Astrocyte of the spinal cord (primary cell): ENCODE measurements at regions not wholly inside any gene's neighbourhood (a gene's known extent, or its start where the extent isn't known, plus 50 kb on each side); places are given as distances from the start of the nearest gene placed in this dataset.

ENCODE experiments used
- DNase-seq: peaks from one replicate; pipeline ENCODE4 v3.0.0; 2011; ENCODE audit warnings: low read depth, low spot score
- H3K4me3 ChIP-seq: 2 replicates; pipeline ENCODE4 v1.5.1; 2011; ENCODE audit warnings: low read depth, mild to moderate bottlenecking, low read length, moderate library complexity
- CTCF ChIP-seq: IDR thresholded peaks from 2 replicates; pipeline ENCODE4 v1.5.1; 2012; ENCODE audit warnings: low read depth, mild to moderate bottlenecking, low read length, inconsistent platforms
- in situ Hi-C: cut with HindIII; loops from 2 replicates; pipeline ENCODE4 v1.10.0; 2017; ENCODE audit warnings: low sequenced_read_pairs

DNA sequence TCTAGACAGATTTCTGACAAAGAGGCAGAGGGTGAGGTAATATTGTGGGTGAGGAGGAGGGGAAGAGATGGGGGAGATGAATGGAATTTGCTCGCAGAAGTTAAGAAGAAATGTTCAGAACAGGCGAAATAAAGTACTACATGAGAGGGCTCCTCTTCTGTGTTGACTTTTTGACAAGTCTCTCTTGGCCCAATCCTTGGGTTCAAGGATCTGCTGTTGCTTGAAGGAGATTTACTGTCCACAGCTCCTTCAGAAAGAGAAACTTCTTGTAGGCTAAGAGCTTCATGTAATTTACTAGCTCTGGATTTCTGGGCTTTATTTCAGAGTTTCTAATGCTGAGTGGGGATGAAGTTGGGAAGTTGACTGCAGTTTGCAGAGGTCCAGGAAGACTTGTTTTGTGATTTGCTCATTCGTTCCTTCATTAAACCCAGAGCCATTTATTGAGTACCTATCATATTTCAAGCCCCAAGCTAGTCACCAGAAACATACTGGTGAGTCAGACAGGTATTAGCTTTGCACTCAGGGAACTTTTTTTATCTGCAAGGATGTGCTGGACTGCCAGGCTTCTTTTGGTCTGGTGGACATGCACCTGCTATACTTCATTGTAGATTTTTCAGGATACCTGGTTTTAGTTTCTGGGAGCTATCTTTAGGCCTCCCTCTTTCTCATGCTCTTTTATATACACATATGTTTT lies 402.9 kb upstream of the CLINT1 start:
- in situ Hi-C loops = no loop called here
- no peak for DNase-seq
- H3K4me3 ChIP-seq = no peak overlapping the region
- no peak for TF ChIP-seq CTCF

DNA sequence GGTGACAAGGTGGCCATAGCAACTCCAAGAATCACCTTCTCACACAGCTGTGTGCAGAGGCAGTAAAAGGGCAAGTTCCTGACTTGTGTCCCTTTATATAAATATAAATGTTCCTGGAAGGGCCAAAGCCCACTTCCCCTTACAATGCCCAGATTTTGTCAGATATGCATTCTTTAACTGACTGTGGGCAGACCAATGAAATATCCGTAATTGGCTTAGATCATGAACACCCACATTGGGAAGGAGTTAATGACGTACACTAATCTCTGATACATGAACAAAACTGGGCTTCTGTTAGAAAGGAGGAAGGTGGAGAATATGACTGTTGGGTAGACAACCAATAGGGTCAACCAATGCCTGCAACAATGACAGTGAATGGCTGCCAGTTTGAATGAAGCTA lies 397.2 kb upstream of the CLINT1 start:
- in situ Hi-C loops = no loop called here

DNA sequence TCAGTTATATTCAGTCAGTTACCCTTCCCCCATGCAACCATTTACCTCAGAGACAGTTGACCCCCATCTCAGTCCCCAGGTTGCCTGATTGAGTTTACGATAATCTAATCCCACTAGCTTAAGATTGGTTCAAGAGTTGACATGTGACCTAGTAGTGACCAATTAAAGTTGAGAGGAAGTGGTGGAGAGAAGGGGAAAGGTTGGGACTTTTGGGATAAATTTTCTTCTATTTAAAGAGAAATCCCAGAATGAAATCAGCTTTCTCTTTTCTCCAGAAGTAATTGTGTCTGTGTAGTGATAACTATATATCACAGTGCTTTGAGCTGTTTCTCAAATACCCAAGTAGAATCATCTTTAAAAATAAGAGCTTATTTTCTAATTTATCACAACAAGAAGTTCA lies 396.7 kb upstream of the CLINT1 start:
- no peak overlapping the region for H3K4me3 ChIP-seq
- in situ Hi-C loops = no loop called here
- no peak for TF ChIP-seq CTCF
- no peak for DNase-seq

More for the DNA sequence above, 397.2 kb upstream of the CLINT1 start:
- H3K4me3 ChIP-seq = no peak overlapping the region
- DNase-seq = no peak
- TF ChIP-seq CTCF = no peak

- no peak overlapping the region for H3K4me3 ChIP-seq
- DNase-seq = no peak
- in situ Hi-C loops = no loop called here
- TF ChIP-seq CTCF = no peak
Measured at GRCh38 chr5:158246661-158247060, 387.7 kb upstream of the CLINT1 start.

GRCh38 chr5:158245513-158245912 lies 386.6 kb upstream of the CLINT1 start:
- no peak for DNase-seq
- H3K4me3 ChIP-seq = no peak overlapping the region
- TF ChIP-seq CTCF = no peak
- in situ Hi-C loops = no loop called here

DNA sequence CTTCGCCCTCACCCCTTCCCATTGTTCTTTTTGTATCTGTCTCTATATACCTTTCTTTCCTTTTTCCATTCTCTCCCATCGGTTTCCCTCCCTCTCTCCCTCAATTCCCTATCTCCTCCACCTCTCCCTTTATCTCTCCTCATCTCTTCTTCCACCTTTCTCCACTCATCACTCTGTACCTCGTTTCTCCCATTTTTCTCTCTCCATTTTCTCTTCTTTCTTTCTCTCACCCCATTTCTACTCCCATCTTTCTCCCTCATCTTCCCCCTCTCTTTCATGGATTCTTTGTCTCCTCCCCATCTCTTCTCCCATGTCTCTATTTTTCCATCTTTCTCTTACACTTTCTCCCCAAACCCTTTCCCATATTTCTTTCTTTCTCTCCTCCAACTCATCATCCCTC lies 385.9 kb upstream of the CLINT1 start:
- H3K4me3 ChIP-seq = no peak overlapping the region
- no peak for DNase-seq
- in situ Hi-C loops = no loop called here
- no peak for TF ChIP-seq CTCF
